IMR-90 (cell line): ENCODE measurements at regions not wholly inside any gene's neighbourhood (a gene's known extent, or its start where the extent isn't known, plus 50 kb on each side); places are given as distances from the start of the nearest gene placed in this dataset.

Experiments
- ATAC-seq: fragments of 200-7000 bp; cut with Tn5 transposase; 2 replicates; pipeline ENCODE4 v1.9.1; 2020; ENCODE audit warnings: low read depth, mild to moderate bottlenecking, moderate library complexity
- BruUV-seq: library from RNA; stranded (reverse); fragments of 400-500 nt; replicated peaks from 2 replicates; lab custom pipeline; 2021; lab: Mats Ljungman, UMichigan
- CTCF ChIA-PET: fragments of 300-600 bp; formaldehyde crosslinking; extraction: SDS; loops from one replicate; lab custom pipeline; 2021; ENCODE audit warnings: antibody characterized with exemption; lab: Yijun Ruan, JAX
- POLR2A ChIA-PET: fragments of 300-600 bp; sonication (Branson Sonifier 250); formaldehyde crosslinking; loops from one replicate; lab custom pipeline; 2022; ENCODE audit warnings: antibody characterized with exemption; ENCODE audit not compliant: unreplicated experiment; lab: Charles Lee
- DNase-seq: peaks from one replicate; pipeline ENCODE4 v3.0.0; 2013
- H2AFZ ChIP-seq: replicated peaks from 2 replicates; pipeline ENCODE3; 2013; ENCODE audit warnings: low read length, mild to moderate bottlenecking; ENCODE audit not compliant: poor library complexity
- H2AK5ac ChIP-seq: 2 replicates; pipeline ENCODE4 v1.6.1; 2013; ENCODE audit warnings: low read depth, low read length, inconsistent platforms
- H2AK9ac ChIP-seq: replicated peaks from 2 replicates; pipeline ENCODE3; 2013; ENCODE audit warnings: mild to moderate bottlenecking, low read depth, low read length, moderate library complexity; ENCODE audit not compliant: poor library complexity
- H2BK120ac ChIP-seq: 2 replicates; pipeline ENCODE4 v1.6.1; 2013; ENCODE audit warnings: low read depth, low read length, inconsistent platforms
- H2BK15ac ChIP-seq: 3 replicates; pipeline ENCODE4 v1.6.1; 2013; ENCODE audit warnings: low read depth, low read length, inconsistent platforms
- H2BK20ac ChIP-seq: 2 replicates; pipeline ENCODE4 v1.6.1; 2013; ENCODE audit warnings: low read depth, mild to moderate bottlenecking, inconsistent platforms, low read length, moderate library complexity
- H2BK5ac ChIP-seq: 2 replicates; pipeline ENCODE4 v1.6.1; 2013; ENCODE audit warnings: mild to moderate bottlenecking, low read depth, low read length, inconsistent platforms; ENCODE audit not compliant: poor library complexity, severe bottlenecking
- H3K14ac ChIP-seq: replicated peaks from 2 replicates; pipeline ENCODE4 v1.6.1; 2013; ENCODE audit warnings: low read depth, low read length, inconsistent platforms
- H3K18ac ChIP-seq: 2 replicates; pipeline ENCODE4 v1.6.1; 2013; ENCODE audit warnings: low read depth, low read length, control low read depth
- H3K23ac ChIP-seq: 2 replicates; pipeline ENCODE4 v1.6.1; 2013; ENCODE audit warnings: low read depth, low read length, inconsistent platforms
- H3K27ac ChIP-seq: 2 replicates; pipeline ENCODE4 v1.5.1; 2013; ENCODE audit warnings: mild to moderate bottlenecking, control low read depth, low read length; ENCODE audit not compliant: insufficient read depth
- H3K27me3 ChIP-seq: 2 replicates; pipeline ENCODE4 v1.6.1; 2013; ENCODE audit warnings: low read length; ENCODE audit not compliant: control insufficient read depth, insufficient read depth
- H3K36me3 ChIP-seq: 2 replicates; pipeline ENCODE4 v1.6.1; 2013; ENCODE audit warnings: low read length, mixed read lengths; ENCODE audit not compliant: control insufficient read depth, insufficient read depth
- H3K4ac ChIP-seq: 2 replicates; pipeline ENCODE4 v1.6.1; 2013; ENCODE audit warnings: low read depth, low read length, inconsistent platforms
- H3K4me1 ChIP-seq: 2 replicates; pipeline ENCODE4 v1.6.1; 2013; ENCODE audit warnings: low read length, mixed read lengths; ENCODE audit not compliant: control insufficient read depth, insufficient read depth
- H3K4me2 ChIP-seq: 2 replicates; pipeline ENCODE4 v1.6.1; 2013; ENCODE audit warnings: low read depth, mild to moderate bottlenecking, control low read depth, low read length, moderate library complexity
- H3K4me3 ChIP-seq: 2 replicates; pipeline ENCODE4 v1.5.1; 2013; ENCODE audit warnings: low read depth, mild to moderate bottlenecking, control low read depth, low read length, moderate library complexity; ENCODE audit not compliant: insufficient read depth
- H3K56ac ChIP-seq: 2 replicates; pipeline ENCODE4 v1.6.1; 2013; ENCODE audit warnings: low read length, inconsistent platforms; ENCODE audit not compliant: insufficient read depth; ENCODE audit errors: extremely low read depth
- H3K79me1 ChIP-seq, 2 experiments: 2 replicates each; pipeline ENCODE4 v1.6.1; 2013; ENCODE audit warnings: low read length in 2 of 2, inconsistent platforms in 1 of 2, low read depth in 1 of 2
- H3K9ac ChIP-seq: 2 replicates; pipeline ENCODE4 v1.6.1; 2013; ENCODE audit warnings: low read depth, low read length, control low read depth
- H3K9me1 ChIP-seq: 2 replicates; pipeline ENCODE4 v1.6.1; 2013; ENCODE audit warnings: low read length, inconsistent platforms; ENCODE audit not compliant: insufficient read depth
- H3K9me3 ChIP-seq: 2 replicates; pipeline ENCODE4 v1.6.1; 2013; ENCODE audit warnings: low read length; ENCODE audit not compliant: control insufficient read depth, insufficient read depth
- H4K20me1 ChIP-seq: 2 replicates; pipeline ENCODE4 v1.6.1; 2013; ENCODE audit warnings: low read length, inconsistent platforms; ENCODE audit not compliant: insufficient read depth
- H4K5ac ChIP-seq: 2 replicates; pipeline ENCODE4 v1.6.1; 2013; ENCODE audit warnings: mild to moderate bottlenecking, low read depth, low read length, control low read depth
- H4K8ac ChIP-seq, 2 experiments: 2 replicates each; pipeline ENCODE4 v1.6.1; 2013; ENCODE audit warnings: low read depth in 2 of 2, low read length in 2 of 2, control low read depth in 1 of 2, inconsistent platforms in 1 of 2
- H4K91ac ChIP-seq: 2 replicates; pipeline ENCODE4 v1.6.1; 2013; ENCODE audit warnings: low read depth, low read length, inconsistent platforms; ENCODE audit not compliant: insufficient read depth
- RFX5 ChIP-seq: IDR thresholded peaks from 2 replicates; pipeline ENCODE4 v1.8.0; 2012; ENCODE audit warnings: low read depth, mild to moderate bottlenecking, low read length, moderate library complexity
- WGBS, 2 experiments: methylation state at CpG; one replicate each; pipeline versions ENCODE4 v1.1.5 to v1.1.7; 2013; ENCODE audit warnings: missing lambda C conversion rate in 2 of 2; ENCODE audit not compliant: insufficient read length in 1 of 2; ENCODE audit errors: extremely low coverage in 2 of 2; 5-methylcytosine and 5-hydroxymethylcytosine counted together
- dilution Hi-C: fragments of 300-500 bp; cut with HindIII; formaldehyde crosslinking; loops from one replicate; pipeline ENCODE4 v1.14.3; 2018; ENCODE audit warnings: low sequenced_read_pairs; ENCODE audit not compliant: unreplicated experiment
- in situ Hi-C: fragments of 300-500 bp; cut with MboI; formaldehyde crosslinking; loops from 3 replicates; pipeline ENCODE4 v1.14.3; 2019; ENCODE audit warnings: low sequenced_read_pairs, inconsistent platforms, mixed read lengths
- intact Hi-C: fragments of 100-400 bp; cut with micrococcal nuclease; formaldehyde crosslinking; loops from 2 replicates; pipeline ENCODE4 v1.10.0; 2022

DNA sequence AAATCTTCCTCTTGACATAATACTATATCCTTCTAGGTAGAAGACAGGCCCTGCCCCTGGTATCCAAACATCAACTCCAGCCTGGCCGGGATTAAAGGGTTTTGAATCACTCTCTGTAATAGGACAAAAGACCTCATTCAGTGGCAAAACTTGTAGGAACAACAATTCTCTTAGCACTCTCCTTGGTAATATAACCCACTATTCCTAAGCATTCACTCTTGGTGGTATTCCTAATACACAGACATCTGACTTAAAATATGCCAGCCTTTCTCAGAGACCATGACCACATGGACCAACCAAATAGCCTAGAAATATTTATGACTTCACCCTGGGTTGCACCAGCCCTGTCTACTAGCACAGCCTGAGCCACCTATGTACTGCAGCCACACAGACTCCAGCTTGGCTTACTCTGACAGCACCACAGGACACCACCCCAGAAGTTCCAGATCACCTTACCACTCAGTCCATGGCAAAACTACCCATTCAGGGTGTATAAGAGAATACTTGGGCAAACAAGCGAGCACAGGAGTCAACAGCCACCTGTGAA, 244.9 kb upstream of the NEBL start:
- H2BK15ac ChIP-seq = no peak overlapping the region
- no peaks in the 10 kb centered on the region for H3K27me3 ChIP-seq
- DNase-seq (no peak), ATAC-seq (no peak)
- no TSS peak for BruUV-seq
- CTCF ChIA-PET = no interaction called here
- no peak overlapping the region for H2AFZ ChIP-seq
- no peak overlapping the region for H4K5ac ChIP-seq
- H3K9ac ChIP-seq = no peak overlapping the region
- no peak overlapping the region for H3K27ac ChIP-seq
- POLR2A ChIA-PET = no interaction called here
- no peak overlapping the region for H3K23ac ChIP-seq
- in situ Hi-C loops = no loop called here
- H3K36me3 ChIP-seq = no peaks in the 10 kb centered on the region
- H3K9me1 ChIP-seq = no peaks in the 10 kb centered on the region
- H3K14ac ChIP-seq = no peak overlapping the region
- no peak overlapping the region for H3K4me3 ChIP-seq
- H4K8ac ChIP-seq = no peak overlapping the region
- H3K4ac ChIP-seq = no peak overlapping the region
- H2BK20ac ChIP-seq = no peak overlapping the region
- H2BK5ac ChIP-seq = no peak overlapping the region
- H4K20me1 ChIP-seq = no peaks in the 10 kb centered on the region
- no peak overlapping the region for H2AK9ac ChIP-seq
- no peak for TF ChIP-seq RFX5
- no peak overlapping the region for H3K4me2 ChIP-seq
- intact Hi-C loops = no loop called here
- WGBS, 2 experiments = no CpG with 5 or more reads among the region's 2 CpGs
- H3K9me3 ChIP-seq = no peaks in the 10 kb centered on the region
- no peak overlapping the region for H3K18ac ChIP-seq
- H2AK5ac ChIP-seq = no peak overlapping the region
- H3K56ac ChIP-seq = no peak overlapping the region
- H4K91ac ChIP-seq = no peak overlapping the region
- no peaks in the 10 kb centered on the region for H3K79me1 ChIP-seq
- no peak overlapping the region for H2BK120ac ChIP-seq
- dilution Hi-C loops = no loop called here
- no peaks in the 10 kb centered on the region for H3K4me1 ChIP-seq
